CD4-positive, alpha-beta memory T cell (primary cell): ENCODE measurements at regions not wholly inside any gene's neighbourhood (a gene's known extent, or its start where the extent isn't known, plus 50 kb on each side); places are given as distances from the start of the nearest gene placed in this dataset.
A peak's percentile ranks its signal among the peaks of the same experiment; 100 is the strongest.
"Not testable (repeated sequence)": the region's sequence is repeated elsewhere in the genome, so short reads cannot be mapped to it uniquely, and the experiment has no call there.

ENCODE experiments used
- CTCF ChIA-PET: fragments of 350-600 bp; sonication (Branson Sonifier 250); formaldehyde crosslinking; loops from one replicate; lab custom pipeline; 2021; ENCODE audit warnings: inconsistent platforms; ENCODE audit not compliant: partially characterized antibody; lab: Charles Lee
- POLR2A ChIA-PET: fragments of 350-600 bp; sonication (Branson Sonifier 250); formaldehyde crosslinking; loops from one replicate; lab custom pipeline; 2021; ENCODE audit not compliant: partially characterized antibody; lab: Charles Lee
- DNase-seq, 5 donors: peaks; one replicate each; pipeline versions ENCODE4 v3.0.0 to v3.0.0-alpha.2; 2020 to 2022; ENCODE audit warnings: mixed read lengths in 1 of 5
- H3K27ac ChIP-seq: one replicate; pipeline ENCODE4 v1.7.0; 2013; ENCODE audit warnings: low read depth, low read length
- H3K27me3 ChIP-seq: 2 replicates; pipeline ENCODE4 v1.7.0; 2013; ENCODE audit warnings: mild to moderate bottlenecking, low read length, moderate library complexity; ENCODE audit not compliant: insufficient read depth
- H3K36me3 ChIP-seq: 2 replicates; pipeline ENCODE4 v1.7.0; 2013; ENCODE audit warnings: mild to moderate bottlenecking, low read length, moderate library complexity; ENCODE audit not compliant: insufficient read depth
- H3K4me1 ChIP-seq: 2 replicates; pipeline ENCODE4 v1.7.0; 2013; ENCODE audit warnings: mild to moderate bottlenecking, low read length, moderate library complexity; ENCODE audit not compliant: insufficient read depth
- H3K4me3 ChIP-seq, 2 donors: one replicate each; pipeline ENCODE4 v1.7.0; 2013; ENCODE audit warnings: low read length in 2 of 2, mild to moderate bottlenecking in 1 of 2
- H3K9me3 ChIP-seq, 2 donors: one replicate each; pipeline ENCODE4 v1.7.0; 2013; ENCODE audit warnings: low read length in 2 of 2, control low read depth in 1 of 2; ENCODE audit not compliant: control insufficient read depth in 1 of 2
- H3K27ac Mint-ChIP-seq, 7 donors: one replicate each; pipeline ENCODE4 v1.8.0; 2020 to 2021; ENCODE audit warnings: mixed read lengths in 7 of 7, mild to moderate bottlenecking in 6 of 7, inconsistent platforms in 3 of 7, moderate library complexity in 3 of 7
- H3K27me3 Mint-ChIP-seq, 2 donors: one replicate each; pipeline ENCODE4 v1.8.0; 2020 to 2021; ENCODE audit warnings: mixed read lengths in 2 of 2
- H3K36me3 Mint-ChIP-seq, 2 donors: one replicate each; pipeline ENCODE4 v1.8.0; 2020 to 2021; ENCODE audit warnings: mixed read lengths in 2 of 2, inconsistent platforms in 1 of 2, mild to moderate bottlenecking in 1 of 2
- H3K4me1 Mint-ChIP-seq, 4 donors: one replicate each; pipeline ENCODE4 v1.8.0; 2020 to 2021; ENCODE audit warnings: mixed read lengths in 4 of 4, mild to moderate bottlenecking in 1 of 4
- H3K4me3 Mint-ChIP-seq, 8 donors: one replicate each; pipeline ENCODE4 v1.8.0; 2020 to 2021; ENCODE audit warnings: mixed read lengths in 8 of 8, mild to moderate bottlenecking in 7 of 8, moderate library complexity in 6 of 8, inconsistent platforms in 3 of 8
- H3K9me3 Mint-ChIP-seq, 8 donors: one replicate each; pipeline ENCODE4 v1.8.0; 2020 to 2021; ENCODE audit warnings: mixed read lengths in 8 of 8, mild to moderate bottlenecking in 5 of 8, inconsistent platforms in 3 of 8, moderate library complexity in 1 of 8
- intact Hi-C: fragments of 100-400 bp; cut with micrococcal nuclease; formaldehyde crosslinking; loops from one replicate; pipeline ENCODE4 v1.15.1; 2023

DNA sequence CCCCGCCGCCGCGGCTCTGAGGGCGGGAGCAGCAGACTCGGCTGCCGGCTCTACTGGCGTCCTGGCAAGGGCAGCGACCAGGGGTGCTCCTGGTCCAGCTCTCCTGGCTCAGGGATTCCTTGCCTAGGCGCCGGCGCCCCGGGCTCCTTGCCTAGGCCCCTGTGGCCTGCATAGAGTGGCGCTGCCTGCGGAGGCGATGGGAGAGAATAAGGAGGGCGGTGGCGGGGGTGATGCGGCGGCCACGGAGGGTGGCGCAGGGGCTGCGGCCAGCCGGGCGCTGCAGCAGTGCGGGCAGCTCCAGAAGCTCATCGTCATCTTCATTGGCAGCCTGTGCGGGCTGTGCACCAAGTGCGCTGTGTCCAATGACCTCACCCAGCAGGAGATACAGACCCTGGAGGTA, 136.6 kb upstream of the TP53TG3D start:
- H3K9me3 Mint-ChIP-seq, H3K9me3 ChIP-seq, intact Hi-C loops, H3K27me3 Mint-ChIP-seq, CTCF ChIA-PET, DNase-seq, H3K27ac ChIP-seq, POLR2A ChIA-PET, H3K4me1 Mint-ChIP-seq, H3K36me3 ChIP-seq, H3K36me3 Mint-ChIP-seq, H3K4me1 ChIP-seq, H3K4me3 ChIP-seq, H3K27me3 ChIP-seq, H3K27ac Mint-ChIP-seq: not testable (repeated sequence)
- H3K4me3 Mint-ChIP-seq, result peak overlapping the region in 2 of 8 donors; percentile 71 to 73

DNA sequence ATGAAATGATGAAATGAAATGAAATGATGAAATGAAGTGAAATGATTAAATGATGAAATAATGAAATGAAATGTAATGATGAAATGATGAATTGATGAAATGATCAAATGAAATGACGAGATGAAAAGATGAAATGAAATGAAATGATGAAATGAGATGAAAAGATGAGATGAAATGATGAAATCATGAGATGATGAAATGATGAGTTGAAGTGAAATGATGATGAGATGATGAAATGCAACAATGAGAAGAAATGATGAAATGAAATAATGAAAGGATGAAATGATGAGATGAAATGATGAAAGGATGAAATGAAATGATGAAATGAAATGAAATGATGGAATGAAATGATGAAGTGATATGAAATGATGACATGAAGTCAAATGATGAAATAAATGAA, 132.7 kb upstream of the TP53TG3D start:
- POLR2A ChIA-PET, H3K4me3 Mint-ChIP-seq, H3K36me3 ChIP-seq, CTCF ChIA-PET, H3K27me3 ChIP-seq, H3K27ac ChIP-seq, H3K4me1 ChIP-seq, H3K36me3 Mint-ChIP-seq, H3K27me3 Mint-ChIP-seq, H3K4me1 Mint-ChIP-seq, H3K4me3 ChIP-seq, H3K27ac Mint-ChIP-seq, H3K9me3 Mint-ChIP-seq, intact Hi-C loops, H3K9me3 ChIP-seq, DNase-seq: not testable (repeated sequence)

DNA sequence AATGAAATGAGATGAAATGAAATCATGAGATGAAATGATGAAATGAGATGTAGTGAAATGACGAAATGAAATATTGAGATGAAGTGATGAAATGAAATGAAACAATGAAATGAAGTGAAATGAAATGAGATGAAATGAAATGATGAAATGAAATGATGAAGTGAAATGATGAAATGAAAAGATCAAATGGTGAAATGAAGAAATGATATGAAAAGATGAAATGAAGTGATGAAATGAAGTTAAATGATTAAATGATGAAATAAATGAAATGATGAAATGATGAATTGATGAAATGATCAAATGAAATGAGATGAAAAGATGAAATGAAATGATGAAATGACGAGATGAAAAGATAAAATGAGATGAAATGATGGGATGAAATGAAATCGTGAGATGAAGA, 132.3 kb upstream of the TP53TG3D start:
- intact Hi-C loops, POLR2A ChIA-PET, H3K4me3 ChIP-seq, H3K4me1 ChIP-seq, CTCF ChIA-PET, H3K27me3 Mint-ChIP-seq, H3K27ac Mint-ChIP-seq, H3K36me3 Mint-ChIP-seq, H3K36me3 ChIP-seq, H3K27me3 ChIP-seq, H3K9me3 ChIP-seq, H3K27ac ChIP-seq, H3K4me3 Mint-ChIP-seq, H3K4me1 Mint-ChIP-seq, H3K9me3 Mint-ChIP-seq, DNase-seq: not testable (repeated sequence)

GRCh38 chr16:32121273-32121900, 131.7 kb upstream of the TP53TG3D start:
- H3K27ac Mint-ChIP-seq, DNase-seq, H3K4me3 ChIP-seq, H3K4me3 Mint-ChIP-seq, H3K27ac ChIP-seq, H3K36me3 ChIP-seq, intact Hi-C loops, H3K4me1 Mint-ChIP-seq, H3K27me3 ChIP-seq, H3K27me3 Mint-ChIP-seq, H3K9me3 Mint-ChIP-seq, H3K36me3 Mint-ChIP-seq, H3K9me3 ChIP-seq, CTCF ChIA-PET, H3K4me1 ChIP-seq, POLR2A ChIA-PET: not testable (repeated sequence)

DNA sequence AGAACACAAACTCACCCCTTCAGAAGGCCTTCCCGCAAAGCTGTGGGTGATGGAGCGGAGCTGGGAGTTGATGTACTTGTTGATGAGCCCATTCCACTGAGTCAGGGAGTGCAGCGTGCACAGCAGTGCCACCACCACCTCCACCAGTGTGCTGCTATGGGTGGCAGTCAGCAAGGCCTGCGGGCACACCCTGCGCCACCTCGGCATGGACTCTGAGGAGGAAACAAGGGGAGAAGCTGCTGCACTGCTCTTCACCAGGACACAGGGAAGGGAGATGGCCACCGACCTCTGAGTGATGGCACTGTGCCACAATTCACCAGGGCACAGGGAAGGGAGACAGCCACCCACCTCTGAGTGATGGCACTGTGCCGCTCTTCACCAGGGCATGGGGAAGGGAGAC, 100.7 kb upstream of the TP53TG3D start:
- H3K4me3 Mint-ChIP-seq, H3K9me3 ChIP-seq, H3K9me3 Mint-ChIP-seq, DNase-seq, POLR2A ChIA-PET, H3K36me3 ChIP-seq, CTCF ChIA-PET, H3K27ac ChIP-seq, H3K36me3 Mint-ChIP-seq, H3K27ac Mint-ChIP-seq, H3K4me1 Mint-ChIP-seq, H3K4me1 ChIP-seq, H3K27me3 ChIP-seq, H3K27me3 Mint-ChIP-seq, intact Hi-C loops, H3K4me3 ChIP-seq: not testable (repeated sequence)

DNA sequence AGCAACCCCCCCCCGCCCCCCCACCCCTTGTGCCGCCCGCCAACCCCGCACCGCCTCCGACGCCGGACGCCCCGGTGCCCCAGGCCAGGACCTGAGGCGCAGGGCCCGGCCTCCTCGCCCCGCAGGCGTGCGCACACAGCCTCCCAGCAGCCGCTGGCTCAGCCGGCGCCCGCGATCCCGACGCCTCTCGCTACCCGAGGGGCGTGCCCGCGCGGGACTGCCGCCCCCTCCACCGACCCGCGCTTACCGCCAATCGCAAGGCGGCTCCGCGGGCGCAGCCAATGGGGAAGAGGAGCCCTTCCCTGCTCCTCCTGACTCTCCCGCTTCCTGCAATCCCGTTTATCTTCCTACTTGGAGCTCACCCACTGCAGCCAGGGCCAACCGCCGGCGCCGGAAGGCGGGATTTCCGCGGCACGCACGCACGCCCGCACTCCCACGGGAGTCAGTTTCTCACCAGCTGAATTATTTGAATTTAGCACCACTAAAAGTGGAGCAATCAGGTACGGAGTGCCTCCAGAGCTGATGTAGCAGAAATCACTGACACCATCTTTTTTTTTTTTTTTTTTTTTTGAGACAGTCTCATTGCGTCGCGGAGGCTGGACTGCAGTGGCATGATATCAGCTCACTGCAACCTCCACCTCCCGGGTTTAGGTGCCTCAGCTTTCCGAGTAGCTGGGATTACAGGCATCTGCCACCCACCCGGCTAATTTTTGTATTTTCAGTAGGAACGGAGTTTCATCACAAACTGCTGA, 65.0 kb upstream of the TP53TG3D start:
- H3K27ac Mint-ChIP-seq, intact Hi-C loops, DNase-seq, H3K27ac ChIP-seq, H3K36me3 Mint-ChIP-seq, H3K4me1 ChIP-seq, H3K9me3 ChIP-seq, H3K4me3 ChIP-seq, CTCF ChIA-PET, POLR2A ChIA-PET, H3K27me3 ChIP-seq, H3K4me1 Mint-ChIP-seq, H3K4me3 Mint-ChIP-seq, H3K9me3 Mint-ChIP-seq, H3K27me3 Mint-ChIP-seq, H3K36me3 ChIP-seq: not testable (repeated sequence)

- H3K9me3 Mint-ChIP-seq, H3K4me1 ChIP-seq, H3K36me3 Mint-ChIP-seq, POLR2A ChIA-PET, H3K27ac ChIP-seq, H3K4me1 Mint-ChIP-seq, H3K27me3 ChIP-seq, H3K4me3 ChIP-seq, DNase-seq, H3K27me3 Mint-ChIP-seq, CTCF ChIA-PET, H3K27ac Mint-ChIP-seq, H3K9me3 ChIP-seq, intact Hi-C loops, H3K4me3 Mint-ChIP-seq, H3K36me3 ChIP-seq: not testable (repeated sequence)
Observed at GRCh38 chr16:32202585-32202984, 50.5 kb upstream of the TP53TG3D start.
